Activated CD8-positive, alpha-beta T cell treated with anti-CD3 and anti-CD28 coated beads for 36 hours (primary cell): ENCODE measurements at regions not wholly inside any gene's neighbourhood (a gene's known extent, or its start where the extent isn't known, plus 50 kb on each side); places are given as distances from the start of the nearest gene placed in this dataset.

Experiments
- ATAC-seq: fragments of 200-7000 bp; cut with Tn5 transposase; one replicate; pipeline ENCODE4 v1.10.0; 2021; ENCODE audit warnings: mild to moderate bottlenecking, moderate library complexity
- CTCF ChIA-PET: fragments of 350-600 bp; sonication (Branson Sonifier 250); formaldehyde crosslinking; loops from one replicate; lab custom pipeline; 2021; ENCODE audit warnings: antibody characterized with exemption; lab: Charles Lee
- POLR2A ChIA-PET: fragments of 350-600 bp; sonication (Branson Sonifier 250); formaldehyde crosslinking; loops from one replicate; lab custom pipeline; 2021; ENCODE audit warnings: antibody characterized with exemption; lab: Charles Lee
- DNase-seq: peaks from one replicate; pipeline ENCODE4 v3.0.0-alpha.2; 2020
- H3K27ac Mint-ChIP-seq: one replicate; pipeline ENCODE4 v1.8.0; 2021; ENCODE audit warnings: mild to moderate bottlenecking, mixed read lengths
- H3K27me3 Mint-ChIP-seq: one replicate; pipeline ENCODE4 v1.8.0; 2021; ENCODE audit warnings: mixed read lengths
- H3K36me3 Mint-ChIP-seq: one replicate; pipeline ENCODE4 v1.8.0; 2021; ENCODE audit warnings: low read depth, mixed read lengths
- H3K4me1 Mint-ChIP-seq: one replicate; pipeline ENCODE4 v1.8.0; 2021; ENCODE audit warnings: low read depth, mixed read lengths
- H3K4me3 Mint-ChIP-seq: one replicate; pipeline ENCODE4 v1.8.0; 2021; ENCODE audit warnings: mild to moderate bottlenecking, moderate library complexity, mixed read lengths
- H3K9me3 Mint-ChIP-seq: one replicate; pipeline ENCODE4 v1.8.0; 2021; ENCODE audit warnings: mixed read lengths
- CTCF ChIP-seq: fragments of 200-600 bp; IDR thresholded peaks from one replicate; pipeline ENCODE4 v1.8.0; 2022; ENCODE audit warnings: antibody characterized with exemption, mild to moderate bottlenecking
- intact Hi-C: fragments of 100-400 bp; cut with micrococcal nuclease; formaldehyde crosslinking; loops from one replicate; pipeline ENCODE4 v1.10.0; 2022

- H3K36me3 Mint-ChIP-seq: no peaks in the 10 kb centered on the region
- ChIA-PET POLR2A (no interaction called here), CTCF (no interaction called here)
- H3K27ac Mint-ChIP-seq: no peak overlapping the region
- no peak for DNase-seq
- intact Hi-C loops: no loop called here
- no peaks in the 10 kb centered on the region for H3K4me1 Mint-ChIP-seq
- peaks cover 2% of the 10 kb centered on the region for H3K27me3 Mint-ChIP-seq
- H3K9me3 Mint-ChIP-seq: no peaks in the 10 kb centered on the region
- no peak for TF ChIP-seq CTCF
- no peak overlapping the region for H3K4me3 Mint-ChIP-seq
- no peak for ATAC-seq
These were observed 550.0 kb downstream of the REEP3 start for GRCh38 chr10:64071218-64071617.

GRCh38 chr10:64075604-64076003, 554.4 kb downstream of the REEP3 start:
- Mint-ChIP-seq H3K27me3 (peaks cover 6% of the 10 kb centered on the region), H3K9me3 (no peaks in the 10 kb centered on the region), H3K4me1 (no peaks in the 10 kb centered on the region), H3K36me3 (no peaks in the 10 kb centered on the region), H3K27ac (no peak overlapping the region), H3K4me3 (no peak overlapping the region)
- CTCF ChIA-PET: interaction anchor here (2.0 kb wide), 1 partner anchor 33 kb away, joined by 4 read pairs; no protein-coding TSS in a partner anchor
- no peak for DNase-seq
- intact Hi-C loops: no loop called here
- ATAC-seq: no peak
- POLR2A ChIA-PET: no interaction called here
- TF ChIP-seq CTCF: no peak

- Mint-ChIP-seq H3K36me3 (no peaks in the 10 kb centered on the region), H3K27ac (no peak overlapping the region), H3K9me3 (no peaks in the 10 kb centered on the region), H3K4me3 (no peak overlapping the region), H3K4me1 (no peaks in the 10 kb centered on the region), H3K27me3 (peaks cover 9% of the 10 kb centered on the region)
- no peak for TF ChIP-seq CTCF
- intact Hi-C loops: no loop called here
- CTCF ChIA-PET: interaction anchor here (2.0 kb wide), 1 partner anchor 34 kb away, joined by 4 read pairs; no protein-coding TSS in a partner anchor
- ATAC-seq (no peak), DNase-seq (no peak)
- POLR2A ChIA-PET: no interaction called here
These were observed 555.2 kb downstream of the REEP3 start for GRCh38 chr10:64076322-64076940.

GRCh38 chr10:64079341-64079740, 558.1 kb downstream of the REEP3 start:
- intact Hi-C loops: no loop called here
- no peak for DNase-seq
- ChIA-PET POLR2A (no interaction called here), CTCF (no interaction called here)
- Mint-ChIP-seq H3K9me3 (no peaks in the 10 kb centered on the region), H3K36me3 (no peaks in the 10 kb centered on the region), H3K4me1 (no peaks in the 10 kb centered on the region), H3K27me3 (peaks cover 7% of the 10 kb centered on the region), H3K4me3 (no peak overlapping the region), H3K27ac (no peak overlapping the region)
- no peak for ATAC-seq
- no peak for TF ChIP-seq CTCF

GRCh38 chr10:64080071-64080470, 558.9 kb downstream of the REEP3 start:
- Mint-ChIP-seq H3K36me3 (no peaks in the 10 kb centered on the region), H3K27ac (no peak overlapping the region), H3K27me3 (peaks cover 7% of the 10 kb centered on the region), H3K9me3 (no peaks in the 10 kb centered on the region), H3K4me3 (no peak overlapping the region), H3K4me1 (no peaks in the 10 kb centered on the region)
- intact Hi-C loops: no loop called here
- no peak for TF ChIP-seq CTCF
- no peak for ATAC-seq
- ChIA-PET POLR2A (no interaction called here), CTCF (no interaction called here)
- no peak for DNase-seq
